AG04450 (cell line): ENCODE measurements at regions not wholly inside any gene's neighbourhood (a gene's known extent, or its start where the extent isn't known, plus 50 kb on each side); places are given as distances from the start of the nearest gene placed in this dataset.

ENCODE experiments used
- CTCF ChIA-PET: fragments of 300-600, 350-600 bp; formaldehyde crosslinking; extraction: SDS; loops from one replicate; lab custom pipeline; 2022; ENCODE audit warnings: antibody characterized with exemption, inconsistent platforms; lab: Charles Lee
- POLR2A ChIA-PET: fragments of 350-600 bp; formaldehyde crosslinking; extraction: SDS; loops from one replicate; lab custom pipeline; 2021; ENCODE audit warnings: antibody characterized with exemption, inconsistent platforms; lab: Yijun Ruan, JAX
- DNase-seq: peaks from one replicate; pipeline ENCODE4 v3.0.0-alpha.2; 2011; ENCODE audit warnings: low read depth, low spot score
- H3K27ac ChIP-seq: one replicate; pipeline ENCODE4 v1.5.1; 2012; ENCODE audit warnings: low read depth, low read length, control low read depth
- H3K27me3 ChIP-seq: one replicate; pipeline ENCODE4 v1.6.0; 2012; ENCODE audit warnings: low read length; ENCODE audit not compliant: control insufficient read depth, insufficient read depth
- H3K4me3 ChIP-seq: 2 replicates; pipeline ENCODE4 v1.5.1; 2011; ENCODE audit warnings: mild to moderate bottlenecking, low read depth, low read length, control low read depth
- H3K9me3 ChIP-seq: 2 replicates; pipeline ENCODE4 v1.5.1; 2012; ENCODE audit warnings: low read length; ENCODE audit not compliant: control insufficient read depth, insufficient read depth
- CTCF ChIP-seq: IDR thresholded peaks from 2 replicates; pipeline ENCODE4 v1.5.1; 2011; ENCODE audit warnings: low read depth, low read length, control low read depth, inconsistent platforms

DNA sequence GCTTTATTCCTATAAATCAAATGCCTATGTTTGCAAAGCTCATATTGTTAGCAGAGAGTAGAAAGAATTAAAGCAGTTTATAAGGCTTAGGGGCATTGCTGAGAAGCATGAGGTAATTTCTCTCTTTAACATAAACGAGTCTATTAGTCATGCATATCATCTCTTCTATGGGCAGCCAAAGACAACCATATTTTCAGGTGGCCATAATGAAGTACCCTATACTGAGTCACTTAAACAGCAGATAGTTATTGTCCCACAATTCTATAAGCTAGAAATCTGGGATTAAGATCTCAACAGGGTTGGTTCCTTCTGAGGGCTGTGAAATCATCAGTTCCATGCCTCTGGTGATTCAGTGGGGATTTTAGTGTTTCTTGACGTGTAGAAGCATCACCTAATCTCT lies 277.5 kb downstream of the NR4A2 start:
- ChIA-PET CTCF (no interaction called here), POLR2A (no interaction called here)
- H3K9me3 ChIP-seq: peaks cover 3% of the 10 kb centered on the region; the same call in 1 of the 2 replicates
- H3K27me3 ChIP-seq: no peaks in the 10 kb centered on the region
- DNase-seq: no peak
- no peak overlapping the region for H3K4me3 ChIP-seq
- H3K27ac ChIP-seq: no peak overlapping the region
- no peak for TF ChIP-seq CTCF

GRCh38 chr2:156046900-156047299 lies 285.6 kb downstream of the NR4A2 start:
- no peak for TF ChIP-seq CTCF
- POLR2A ChIA-PET: no interaction called here

DNA sequence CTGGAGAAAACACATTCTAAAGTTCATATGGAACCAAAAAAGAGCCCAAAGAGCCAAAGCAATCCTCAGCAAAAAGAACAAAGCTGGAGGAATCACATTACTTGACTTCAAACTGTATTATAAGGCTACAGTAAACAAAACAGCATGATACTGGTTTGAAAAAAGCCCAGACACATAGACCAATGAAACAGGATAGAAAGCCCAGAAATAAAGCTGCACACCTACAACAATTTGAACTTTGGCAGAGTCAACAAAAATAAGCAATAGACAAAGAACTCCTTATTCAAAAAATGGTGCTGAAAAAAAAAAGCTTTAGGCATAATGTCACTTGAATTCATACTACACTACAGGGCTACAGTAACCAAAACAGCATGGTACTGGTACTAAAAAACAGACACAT lies 289.6 kb downstream of the NR4A2 start:
- no peak for DNase-seq
- Histone ChIP-seq H3K27me3 (no peaks in the 10 kb centered on the region), H3K9me3 (peaks cover 17% of the 10 kb centered on the region), H3K27ac (no peak overlapping the region), H3K4me3 (no peak overlapping the region)
- ChIA-PET CTCF (no interaction called here), POLR2A (no interaction called here)
- TF ChIP-seq CTCF: no peak

More at GRCh38 chr2:156046900-156047299, 285.6 kb downstream of the NR4A2 start:
- CTCF ChIA-PET: no interaction called here
- H3K4me3 ChIP-seq: no peak overlapping the region
- no peak for DNase-seq
- peaks cover 10% of the 10 kb centered on the region for H3K9me3 ChIP-seq
- no peaks in the 10 kb centered on the region for H3K27me3 ChIP-seq
- no peak overlapping the region for H3K27ac ChIP-seq

GRCh38 chr2:156038021-156038420 lies 294.5 kb downstream of the NR4A2 start:
- no peak overlapping the region for H3K4me3 ChIP-seq
- no peaks in the 10 kb centered on the region for H3K27me3 ChIP-seq
- TF ChIP-seq CTCF: no peak
- POLR2A ChIA-PET: no interaction called here
- no peak for DNase-seq
- CTCF ChIA-PET: no interaction called here
- H3K27ac ChIP-seq: no peak overlapping the region
- H3K9me3 ChIP-seq: peaks cover 17% of the 10 kb centered on the region; the same call in 1 of the 2 replicates

GRCh38 chr2:156037482-156037881 lies 295.0 kb downstream of the NR4A2 start:
- peaks cover 17% of the 10 kb centered on the region; the same call in 1 of the 2 replicates for H3K9me3 ChIP-seq
- ChIA-PET POLR2A (no interaction called here), CTCF (no interaction called here)
- H3K27me3 ChIP-seq: no peaks in the 10 kb centered on the region
- no peak overlapping the region for H3K4me3 ChIP-seq
- TF ChIP-seq CTCF: no peak
- DNase-seq: no peak
- no peak overlapping the region for H3K27ac ChIP-seq
